Chondrocyte (in vitro differentiated cells): ENCODE measurements at regions not wholly inside any gene's neighbourhood (a gene's known extent, or its start where the extent isn't known, plus 50 kb on each side); places are given as distances from the start of the nearest gene placed in this dataset.

Experiments used
- DNase-seq: peaks from one replicate; pipeline ENCODE4 v3.0.0; 2021; ENCODE audit warnings: mixed read lengths, low spot score
- H3K27ac Mint-ChIP-seq: one replicate; pipeline ENCODE4 v1.8.0; 2021; ENCODE audit warnings: mild to moderate bottlenecking, moderate library complexity, mixed read lengths; ENCODE audit not compliant: unreplicated experiment
- H3K27me3 Mint-ChIP-seq: 2 replicates; pipeline ENCODE4 v1.8.0; 2021; ENCODE audit warnings: low read depth, mixed read lengths
- H3K36me3 Mint-ChIP-seq: 2 replicates; pipeline ENCODE4 v1.8.0; 2021; ENCODE audit warnings: low read depth, mixed read lengths
- H3K4me1 Mint-ChIP-seq: 2 replicates; pipeline ENCODE4 v1.8.0; 2021; ENCODE audit warnings: low read depth, mild to moderate bottlenecking, mixed read lengths
- H3K4me3 Mint-ChIP-seq: one replicate; pipeline ENCODE4 v1.8.0; 2021; ENCODE audit warnings: mild to moderate bottlenecking, moderate library complexity, mixed read lengths; ENCODE audit not compliant: unreplicated experiment
- H3K9me3 Mint-ChIP-seq: 2 replicates; pipeline ENCODE4 v1.8.0; 2021; ENCODE audit warnings: low read depth, mixed read lengths
- TF ChIP-seq, protein P1 (sequence below): fragments of 200-600 bp; sonication (generic); IDR thresholded peaks from 2 replicates; pipeline ENCODE4 v1.5.0; 2021; ENCODE audit warnings: antibody characterized with exemption, mild to moderate bottlenecking, moderate library complexity

DNA sequence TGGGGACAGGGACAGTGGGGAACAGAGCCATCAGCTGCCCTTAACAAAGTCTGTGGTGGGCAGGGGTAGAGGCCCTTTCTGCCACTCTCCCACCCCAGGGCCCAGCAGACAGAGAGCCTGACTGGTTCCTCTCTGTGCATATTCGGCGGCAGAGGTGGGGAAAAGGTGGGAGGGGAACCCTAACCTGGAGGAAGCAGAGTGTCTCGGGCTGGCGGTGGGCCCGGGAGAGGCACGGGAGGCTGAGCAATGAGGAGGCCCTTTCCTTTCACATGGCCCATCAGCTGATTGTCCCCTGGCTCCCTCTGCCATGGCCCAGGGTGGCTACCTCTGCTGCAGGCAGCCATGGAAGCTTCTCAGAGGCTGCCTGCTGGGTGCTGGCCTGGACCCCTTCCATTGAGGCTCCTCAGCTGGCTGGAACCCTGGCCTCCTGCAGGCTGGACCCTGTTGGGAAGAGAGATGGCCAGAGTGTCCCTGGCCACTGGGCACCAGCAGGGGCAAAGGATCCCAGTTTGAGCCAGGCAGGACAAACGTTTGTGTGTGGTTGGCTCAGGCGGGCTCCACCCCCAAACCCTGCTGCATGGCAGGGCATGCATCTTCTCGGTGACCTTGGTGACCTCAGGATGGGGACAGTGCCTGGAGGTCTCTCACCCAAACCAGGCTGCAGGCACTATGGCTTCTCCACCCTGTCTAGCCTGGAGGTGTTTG is 202.8 kb upstream of the ZNF536 start:
- H3K9me3 Mint-ChIP-seq, result peaks cover 5% of the 10 kb centered on the region
- no peaks in the 10 kb centered on the region for H3K4me1 Mint-ChIP-seq
- H3K27ac Mint-ChIP-seq, result no peak overlapping the region
- H3K36me3 Mint-ChIP-seq, result no peaks in the 10 kb centered on the region
- peak; percentile 67 for DNase-seq
- no peaks in the 10 kb centered on the region for H3K27me3 Mint-ChIP-seq
- no peak overlapping the region for H3K4me3 Mint-ChIP-seq
- TF ChIP-seq, protein P1, sequence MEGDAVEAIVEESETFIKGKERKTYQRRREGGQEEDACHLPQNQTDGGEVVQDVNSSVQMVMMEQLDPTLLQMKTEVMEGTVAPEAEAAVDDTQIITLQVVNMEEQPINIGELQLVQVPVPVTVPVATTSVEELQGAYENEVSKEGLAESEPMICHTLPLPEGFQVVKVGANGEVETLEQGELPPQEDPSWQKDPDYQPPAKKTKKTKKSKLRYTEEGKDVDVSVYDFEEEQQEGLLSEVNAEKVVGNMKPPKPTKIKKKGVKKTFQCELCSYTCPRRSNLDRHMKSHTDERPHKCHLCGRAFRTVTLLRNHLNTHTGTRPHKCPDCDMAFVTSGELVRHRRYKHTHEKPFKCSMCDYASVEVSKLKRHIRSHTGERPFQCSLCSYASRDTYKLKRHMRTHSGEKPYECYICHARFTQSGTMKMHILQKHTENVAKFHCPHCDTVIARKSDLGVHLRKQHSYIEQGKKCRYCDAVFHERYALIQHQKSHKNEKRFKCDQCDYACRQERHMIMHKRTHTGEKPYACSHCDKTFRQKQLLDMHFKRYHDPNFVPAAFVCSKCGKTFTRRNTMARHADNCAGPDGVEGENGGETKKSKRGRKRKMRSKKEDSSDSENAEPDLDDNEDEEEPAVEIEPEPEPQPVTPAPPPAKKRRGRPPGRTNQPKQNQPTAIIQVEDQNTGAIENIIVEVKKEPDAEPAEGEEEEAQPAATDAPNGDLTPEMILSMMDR, result no peak

DNA sequence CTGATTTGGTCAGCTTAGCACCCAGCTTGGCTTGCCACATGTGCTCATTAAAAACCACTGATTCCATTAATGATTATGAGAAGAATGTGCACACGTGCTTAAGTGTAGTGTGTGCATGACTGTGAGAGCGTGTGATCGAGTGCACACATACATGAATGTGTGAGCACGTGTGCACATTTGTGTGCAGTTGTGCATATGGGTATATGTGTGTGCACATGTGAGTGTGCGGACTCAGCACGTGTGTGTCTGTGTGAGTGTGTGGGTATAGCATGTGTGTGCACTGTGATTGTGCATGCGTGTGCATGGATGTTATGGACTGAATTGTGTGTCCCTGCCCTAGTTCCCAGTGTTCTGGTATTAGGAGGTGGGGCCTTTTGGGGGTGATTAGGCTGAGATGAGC is 202.1 kb upstream of the ZNF536 start:
- Mint-ChIP-seq H3K4me3 (no peak overlapping the region), H3K27ac (no peak overlapping the region), H3K9me3 (peaks cover 5% of the 10 kb centered on the region), H3K27me3 (no peaks in the 10 kb centered on the region), H3K4me1 (no peaks in the 10 kb centered on the region), H3K36me3 (no peaks in the 10 kb centered on the region)
- TF ChIP-seq, protein P1, result no peak
- DNase-seq, result no peak

DNA sequence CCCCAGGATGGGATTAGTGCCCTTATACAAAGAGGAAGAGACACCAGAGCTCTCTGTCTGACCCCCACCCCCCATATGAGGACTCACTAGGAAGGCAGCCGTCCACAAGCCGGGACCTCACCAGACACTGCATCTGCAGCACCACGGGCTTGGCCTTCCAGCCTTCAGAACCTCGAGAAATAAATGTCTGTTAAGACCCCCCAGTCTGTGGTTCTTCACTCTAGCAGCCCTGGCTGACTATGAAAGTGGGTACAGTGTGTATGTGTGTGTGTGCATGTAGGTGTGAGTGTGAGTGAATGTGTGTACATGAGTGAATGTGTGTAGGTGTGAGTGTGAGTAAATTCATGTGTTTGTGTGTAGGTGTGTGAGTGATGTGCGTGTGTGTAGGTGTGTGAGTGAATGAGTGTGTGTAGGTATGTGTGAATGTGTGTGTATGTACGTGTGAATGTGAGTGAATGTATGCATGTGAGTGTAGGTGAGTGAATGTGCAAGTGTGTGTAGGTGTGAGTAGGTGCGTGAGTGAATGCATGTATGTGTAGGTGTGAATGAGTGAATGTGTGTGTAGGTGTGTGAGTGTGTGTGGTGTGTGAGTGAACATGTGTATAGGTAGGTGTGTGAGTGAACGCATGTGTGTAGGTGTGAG is 201.6 kb upstream of the ZNF536 start:
- Mint-ChIP-seq H3K4me1 (no peaks in the 10 kb centered on the region), H3K9me3 (peaks cover 5% of the 10 kb centered on the region), H3K4me3 (no peak overlapping the region), H3K36me3 (no peaks in the 10 kb centered on the region), H3K27me3 (no peaks in the 10 kb centered on the region), H3K27ac (no peak overlapping the region)
- DNase-seq, result no peak
- TF ChIP-seq, protein P1, result no peak

DNA sequence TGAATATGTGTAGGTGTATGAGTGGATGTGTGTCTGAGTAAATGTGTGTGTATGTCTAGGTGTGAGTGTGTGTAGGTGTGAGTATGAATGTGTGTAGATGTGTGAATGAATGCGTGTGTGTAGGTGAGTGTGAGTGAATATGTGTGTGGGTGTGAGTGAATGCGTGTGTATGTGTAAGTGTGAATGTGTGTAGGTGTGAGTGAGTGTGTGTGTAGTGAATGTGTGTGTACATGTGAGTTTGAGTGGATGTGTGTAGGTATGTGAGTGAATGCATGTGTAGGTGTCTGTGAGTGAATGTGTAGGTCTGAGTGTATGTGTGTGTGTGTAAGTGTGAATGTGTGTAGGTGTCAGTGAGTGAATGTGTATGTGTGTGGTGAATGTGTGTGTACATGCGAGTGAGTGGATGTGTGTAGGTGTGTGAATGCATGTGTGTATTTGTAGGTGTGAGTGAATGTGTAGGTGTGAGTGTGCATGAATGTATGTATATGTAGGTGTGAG is 201.0 kb upstream of the ZNF536 start:
- Mint-ChIP-seq H3K36me3 (no peaks in the 10 kb centered on the region), H3K9me3 (peaks cover 4% of the 10 kb centered on the region), H3K27ac (no peak overlapping the region), H3K4me1 (no peaks in the 10 kb centered on the region), H3K4me3 (no peak overlapping the region), H3K27me3 (no peaks in the 10 kb centered on the region)
- no peak for DNase-seq
- TF ChIP-seq, protein P1, result no peak

DNA sequence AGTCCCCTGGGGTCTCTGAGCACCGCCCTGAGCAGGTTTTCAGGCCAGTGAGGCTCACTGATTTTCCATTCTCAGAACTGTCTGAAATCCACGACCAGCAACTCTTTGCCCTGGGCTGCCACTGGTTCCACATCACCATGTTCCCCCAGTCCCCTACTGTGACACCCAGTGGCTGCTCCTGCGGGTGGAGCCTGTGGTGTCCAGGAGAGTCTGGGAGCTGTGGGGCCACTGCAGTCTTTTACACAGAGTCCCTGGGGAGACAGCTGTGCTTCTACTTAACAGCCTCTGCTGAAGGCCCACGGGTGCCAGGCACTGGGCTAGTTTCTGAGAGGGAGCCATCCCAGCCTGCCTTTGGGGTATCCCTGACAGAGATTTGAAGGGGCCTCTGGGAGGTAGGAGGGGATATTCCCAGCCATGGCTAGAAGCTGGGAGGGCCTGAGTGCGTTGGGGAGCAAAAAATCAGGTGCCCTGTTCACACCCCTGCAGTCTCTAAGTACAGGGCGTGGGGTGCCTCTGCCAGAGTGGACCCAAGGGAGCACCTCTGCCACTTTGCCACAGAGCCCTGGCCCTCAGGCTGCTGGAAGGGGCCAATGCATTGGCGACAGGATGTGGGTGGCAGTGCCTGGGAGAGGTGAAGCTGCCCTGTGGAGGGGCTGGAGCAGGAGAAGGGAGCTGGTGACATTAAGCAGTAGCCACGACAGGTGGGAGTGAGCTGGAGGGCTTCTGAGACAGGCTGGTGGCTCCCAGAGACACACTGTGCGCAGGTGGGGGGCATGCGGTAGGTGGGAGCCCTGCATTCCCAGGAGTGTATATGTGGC is 200.2 kb upstream of the ZNF536 start:
- Mint-ChIP-seq H3K27me3 (no peaks in the 10 kb centered on the region), H3K4me3 (no peak overlapping the region), H3K27ac (no peak overlapping the region)

More for the DNA sequence above, 200.2 kb upstream of the ZNF536 start:
- TF ChIP-seq, protein P1, result no peak
- DNase-seq, result peak; percentile 85
- H3K36me3 Mint-ChIP-seq, result no peaks in the 10 kb centered on the region
- H3K9me3 Mint-ChIP-seq, result peaks cover 8% of the 10 kb centered on the region
- no peaks in the 10 kb centered on the region for H3K4me1 Mint-ChIP-seq
